ENCODE measurements at regions not wholly inside any gene's neighbourhood (a gene's known extent, or its start where the extent isn't known, plus 50 kb on each side); places are given as distances from the start of the nearest gene placed in this dataset.

DNA sequence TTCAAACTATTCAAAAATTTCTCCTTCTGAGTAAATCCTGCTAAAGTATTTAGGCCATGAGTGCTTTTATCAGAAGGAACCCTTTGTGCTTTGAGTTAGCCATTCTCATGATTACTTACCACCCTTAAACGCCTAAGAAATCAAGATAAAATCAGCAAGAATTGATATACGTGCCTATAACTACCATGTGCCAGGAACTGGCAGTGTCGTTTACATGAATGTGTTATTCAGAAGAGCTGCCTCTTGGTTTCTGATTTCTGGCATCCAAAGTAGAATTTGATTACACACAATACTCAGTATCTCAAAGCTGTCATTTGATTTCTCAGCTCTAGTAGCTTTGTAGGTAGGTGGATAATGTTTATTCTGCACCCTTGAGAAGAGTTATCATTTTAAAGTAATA is 351.3 kb upstream of the CCDC54 start:
- no peaks in the 10 kb centered on the region for H3K27me3 ChIP-seq
- no peaks in the 10 kb centered on the region for H3K4me1 ChIP-seq
- ATAC-seq (ENCODE audit: low FRiP score in 2 of 2) (no peak), DNase-seq (no peak)
- H3K4me3 ChIP-seq: no peak overlapping the region
- TF ChIP-seq EP300 (IDR thresholded peaks at IDR 0.05) (no peak), POLR2AphosphoS5 (IDR thresholded peaks at IDR 0.05) (no peak), POLR2A (IDR thresholded peaks at IDR 0.05) (no peak)
- TF ChIP-seq, protein P1, sequence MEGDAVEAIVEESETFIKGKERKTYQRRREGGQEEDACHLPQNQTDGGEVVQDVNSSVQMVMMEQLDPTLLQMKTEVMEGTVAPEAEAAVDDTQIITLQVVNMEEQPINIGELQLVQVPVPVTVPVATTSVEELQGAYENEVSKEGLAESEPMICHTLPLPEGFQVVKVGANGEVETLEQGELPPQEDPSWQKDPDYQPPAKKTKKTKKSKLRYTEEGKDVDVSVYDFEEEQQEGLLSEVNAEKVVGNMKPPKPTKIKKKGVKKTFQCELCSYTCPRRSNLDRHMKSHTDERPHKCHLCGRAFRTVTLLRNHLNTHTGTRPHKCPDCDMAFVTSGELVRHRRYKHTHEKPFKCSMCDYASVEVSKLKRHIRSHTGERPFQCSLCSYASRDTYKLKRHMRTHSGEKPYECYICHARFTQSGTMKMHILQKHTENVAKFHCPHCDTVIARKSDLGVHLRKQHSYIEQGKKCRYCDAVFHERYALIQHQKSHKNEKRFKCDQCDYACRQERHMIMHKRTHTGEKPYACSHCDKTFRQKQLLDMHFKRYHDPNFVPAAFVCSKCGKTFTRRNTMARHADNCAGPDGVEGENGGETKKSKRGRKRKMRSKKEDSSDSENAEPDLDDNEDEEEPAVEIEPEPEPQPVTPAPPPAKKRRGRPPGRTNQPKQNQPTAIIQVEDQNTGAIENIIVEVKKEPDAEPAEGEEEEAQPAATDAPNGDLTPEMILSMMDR (IDR thresholded peaks at IDR 0.05): no peak
- H3K27ac ChIP-seq: no peak overlapping the region
- no peaks in the 10 kb centered on the region for H3K36me3 ChIP-seq
- no peaks in the 10 kb centered on the region for H3K9me3 ChIP-seq
- WGBS, 2 donors: 37 to 44% methylated on average over 3 of the region's 3 CpGs

DNA sequence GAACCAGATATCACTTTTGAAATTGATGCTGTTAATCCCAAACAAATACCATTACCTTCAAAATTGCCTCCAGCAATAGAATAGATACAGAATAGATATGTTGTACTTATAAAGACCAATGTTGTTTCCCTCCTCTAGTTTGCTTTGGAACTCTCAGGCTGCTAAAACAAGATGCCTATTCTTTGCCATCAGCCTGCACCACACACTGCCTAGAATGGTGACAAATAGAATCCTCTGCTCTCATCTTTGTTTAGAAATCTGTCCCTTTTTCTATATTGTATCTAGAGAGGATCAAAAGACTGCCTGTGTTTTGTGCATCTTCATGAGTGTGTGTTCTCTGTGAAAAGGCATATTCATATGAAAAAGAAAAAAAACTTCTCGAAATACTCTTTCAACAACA is 349.2 kb upstream of the CCDC54 start:
- Histone ChIP-seq H3K36me3 (no peaks in the 10 kb centered on the region), H3K4me3 (no peak overlapping the region), H3K4me1 (no peaks in the 10 kb centered on the region), H3K9me3 (no peaks in the 10 kb centered on the region), H3K27me3 (no peaks in the 10 kb centered on the region), H3K27ac (no peak overlapping the region)
- ATAC-seq (ENCODE audit: low FRiP score in 2 of 2) (no peak), DNase-seq (no peak)
- 76 to 78% methylated on average over 1 of the region's 1 CpG for WGBS, 2 donors
- TF ChIP-seq EP300 (IDR thresholded peaks at IDR 0.05): no peak
- no peak for TF ChIP-seq POLR2AphosphoS5 (IDR thresholded peaks at IDR 0.05)
- TF ChIP-seq POLR2A (IDR thresholded peaks at IDR 0.05): no peak
- TF ChIP-seq, protein P1 (IDR thresholded peaks at IDR 0.05): no peak

DNA sequence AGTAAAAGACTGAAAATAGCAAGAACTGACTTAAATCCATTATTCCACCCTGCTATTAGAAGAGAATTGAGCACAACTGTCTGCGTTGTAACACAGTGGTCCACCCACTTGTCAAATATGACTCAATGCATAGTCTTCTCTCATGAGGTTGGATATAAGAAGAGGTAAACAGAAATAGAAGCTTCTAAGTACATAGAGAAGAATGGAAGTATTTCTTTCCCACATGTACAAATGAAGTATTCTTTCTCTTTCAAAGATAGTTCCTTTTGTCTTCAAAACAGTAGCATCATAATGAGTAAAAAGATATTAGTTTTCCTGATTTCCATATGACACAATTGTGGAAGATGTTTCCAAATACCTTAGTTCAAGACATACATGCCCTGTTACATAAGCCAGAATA is 348.6 kb upstream of the CCDC54 start:
- no peak overlapping the region for H3K27ac ChIP-seq
- DNase-seq (no peak), ATAC-seq (ENCODE audit: low FRiP score in 2 of 2) (no peak)
- no peaks in the 10 kb centered on the region for H3K9me3 ChIP-seq
- H3K36me3 ChIP-seq: no peaks in the 10 kb centered on the region
- no peaks in the 10 kb centered on the region for H3K27me3 ChIP-seq
- H3K4me1 ChIP-seq: no peaks in the 10 kb centered on the region
- TF ChIP-seq POLR2AphosphoS5 (IDR thresholded peaks at IDR 0.05): no peak
- no peak for TF ChIP-seq EP300 (IDR thresholded peaks at IDR 0.05)
- TF ChIP-seq, protein P1 (IDR thresholded peaks at IDR 0.05): no peak
- TF ChIP-seq POLR2A (IDR thresholded peaks at IDR 0.05): no peak
- H3K4me3 ChIP-seq: no peak overlapping the region
- 78 to 90% methylated on average over 1 of the region's 1 CpG for WGBS, 2 donors

DNA sequence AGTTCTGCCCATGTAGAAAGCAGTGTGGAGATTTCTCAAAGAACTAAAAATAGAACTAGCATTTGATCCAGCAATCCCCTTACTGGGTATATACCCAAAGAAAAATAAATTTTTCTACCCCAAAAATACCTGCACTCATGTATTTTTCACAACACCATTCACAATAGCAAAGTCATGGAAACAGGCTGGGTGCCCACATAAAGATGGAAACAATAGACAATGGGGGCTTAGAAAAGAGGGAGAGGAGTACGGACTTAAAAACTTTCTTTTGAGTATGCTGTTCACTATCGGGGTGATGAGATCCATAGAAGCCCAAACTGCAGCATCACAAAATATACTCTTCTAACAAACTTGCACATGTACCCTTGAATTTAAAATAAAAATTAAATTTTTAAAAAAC is 345.1 kb upstream of the CCDC54 start:
- 91 to 94% methylated on average over 2 of the region's 2 CpGs for WGBS, 2 donors
- Histone ChIP-seq H3K4me3 (no peak overlapping the region), H3K36me3 (no peaks in the 10 kb centered on the region), H3K9me3 (no peaks in the 10 kb centered on the region), H3K27ac (no peak overlapping the region), H3K4me1 (no peaks in the 10 kb centered on the region), H3K27me3 (no peaks in the 10 kb centered on the region)
- ATAC-seq (ENCODE audit: low FRiP score in 2 of 2): no peak
- DNase-seq: no peak
- TF ChIP-seq POLR2A (IDR thresholded peaks at IDR 0.05) (no peak), EP300 (IDR thresholded peaks at IDR 0.05) (no peak), POLR2AphosphoS5 (IDR thresholded peaks at IDR 0.05) (no peak)
- TF ChIP-seq, protein P1 (IDR thresholded peaks at IDR 0.05): no peak

DNA sequence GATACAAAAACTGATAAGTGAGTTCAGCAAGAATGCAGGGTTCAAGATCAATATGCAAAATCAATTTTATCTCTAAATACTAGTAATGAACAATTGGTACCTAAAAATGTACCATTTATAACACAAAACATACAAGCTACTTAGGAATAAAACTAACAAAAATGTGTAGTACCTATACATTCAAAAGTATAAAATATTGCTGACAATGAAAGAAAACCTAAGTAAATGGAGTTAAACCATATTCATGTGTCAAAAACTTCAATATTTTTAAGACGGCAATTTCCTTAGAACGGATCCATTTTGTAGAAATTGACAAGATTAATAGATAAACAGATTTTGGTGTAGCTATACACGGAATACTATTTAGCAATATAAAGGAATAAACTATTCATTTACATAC is 343.1 kb upstream of the CCDC54 start:
- ATAC-seq (ENCODE audit: low FRiP score in 2 of 2) (no peak), DNase-seq (no peak)
- Histone ChIP-seq H3K36me3 (no peaks in the 10 kb centered on the region), H3K27ac (no peak overlapping the region), H3K4me3 (no peak overlapping the region), H3K27me3 (no peaks in the 10 kb centered on the region), H3K4me1 (no peaks in the 10 kb centered on the region), H3K9me3 (peaks cover 0 to 4% (median 2%) of the 10 kb centered on the region in 4 donors)
- TF ChIP-seq EP300 (IDR thresholded peaks at IDR 0.05) (no peak), POLR2A (IDR thresholded peaks at IDR 0.05) (no peak), POLR2AphosphoS5 (IDR thresholded peaks at IDR 0.05) (no peak)
- TF ChIP-seq, protein P1 (IDR thresholded peaks at IDR 0.05): no peak
- 69 to 79% methylated on average over 3 of the region's 3 CpGs for WGBS, 2 donors

All from upper lobe of left lung (tissue), 6 donors.